Endothelial cell of umbilical vein (primary cell): ENCODE measurements at regions not wholly inside any gene's neighbourhood (a gene's known extent, or its start where the extent isn't known, plus 50 kb on each side); places are given as distances from the start of the nearest gene placed in this dataset.

Experiments used
- BruUV-seq: library from RNA; stranded (reverse); fragments of 400-500 nt; replicated peaks from 2 replicates; lab custom pipeline; 2021; lab: Mats Ljungman, UMichigan
- CTCF ChIA-PET: fragments of 300-600, 350-600 bp; sonication (Branson Sonifier 250); formaldehyde crosslinking; loops from one replicate; lab custom pipeline; 2021; ENCODE audit warnings: antibody characterized with exemption, inconsistent platforms; lab: Charles Lee
- POLR2A ChIA-PET: fragments of 300-600, 350-600 bp; sonication (Branson Sonifier 250); formaldehyde crosslinking; loops from one replicate; lab custom pipeline; 2021; ENCODE audit warnings: antibody characterized with exemption, inconsistent platforms; lab: Charles Lee
- DNase-seq: peaks from one replicate; pipeline ENCODE4 v3.0.0-alpha.2; 2011; ENCODE audit warnings: low read depth, low spot score
- FAIRE-seq: peaks from 2 replicates; lab custom pipeline; 2011; peaks lifted over from hg19 to GRCh38; lab: Jason Lieb, UNC
- H2AFZ ChIP-seq: 2 replicates; pipeline ENCODE4 v1.6.0; 2012; ENCODE audit warnings: low read depth, low read length, control low read depth, inconsistent platforms
- H3K27ac ChIP-seq: 2 replicates; pipeline ENCODE4 v1.5.1; 2011; ENCODE audit warnings: low read depth, mild to moderate bottlenecking, control low read depth, low read length, moderate library complexity; ENCODE audit not compliant: insufficient read depth
- H3K27me3 ChIP-seq, 2 experiments: 2 replicates each; pipeline versions ENCODE4 v1.6.0 to v1.6.1; 2011; ENCODE audit warnings: low read length in 2 of 2, mixed read lengths in 1 of 2; ENCODE audit not compliant: control insufficient read depth in 2 of 2, insufficient read depth in 2 of 2
- H3K36me3 ChIP-seq, 2 experiments: 2 replicates in 1 of 2; 3 replicates in 1 of 2; pipeline ENCODE4 v1.5.1; 2011; ENCODE audit warnings: low read length in 2 of 2, mild to moderate bottlenecking in 1 of 2, moderate library complexity in 1 of 2; ENCODE audit not compliant: control insufficient read depth in 2 of 2, insufficient read depth in 2 of 2; ENCODE audit errors: extremely low read depth in 1 of 2
- H3K4me1 ChIP-seq: 3 replicates; pipeline ENCODE4 v1.5.1; 2011; ENCODE audit warnings: mild to moderate bottlenecking, low read length; ENCODE audit not compliant: control insufficient read depth, insufficient read depth; ENCODE audit errors: extremely low read depth
- H3K4me2 ChIP-seq: 2 replicates; pipeline ENCODE4 v1.6.1; 2011; ENCODE audit warnings: low read length, control low read depth, mixed read lengths; ENCODE audit not compliant: insufficient read depth
- H3K4me3 ChIP-seq, 3 experiments: fragments of 200-600 bp in 1 of 3; sonication (generic), shearing (Covaris generic) in 1 of 3; replicated peaks in 1 of 3; 2 replicates each; pipeline ENCODE4 v1.5.1; 2011 to 2016; ENCODE audit warnings: control low read depth in 3 of 3, low read length in 3 of 3, mild to moderate bottlenecking in 2 of 3, inconsistent platforms in 1 of 3, low read depth in 1 of 3, moderate library complexity in 1 of 3; ENCODE audit not compliant: insufficient read depth in 1 of 3
- H3K79me2 ChIP-seq: 2 replicates; pipeline ENCODE4 v1.6.0; 2012; ENCODE audit warnings: low read length, inconsistent platforms; ENCODE audit not compliant: control insufficient read depth, insufficient read depth
- H3K9ac ChIP-seq: replicated peaks from 2 replicates; pipeline ENCODE3; 2011; ENCODE audit warnings: low read length, control low read depth; ENCODE audit not compliant: insufficient read depth; ENCODE audit errors: extremely low read depth
- H3K9me1 ChIP-seq: replicated peaks from 3 replicates; pipeline ENCODE4 v1.6.0; 2011; ENCODE audit warnings: mild to moderate bottlenecking, low read length; ENCODE audit not compliant: control insufficient read depth, insufficient read depth; ENCODE audit errors: extremely low read depth
- H3K9me3 ChIP-seq: replicated peaks from 2 replicates; pipeline ENCODE4 v1.5.1; 2012; ENCODE audit warnings: low read length, inconsistent platforms; ENCODE audit not compliant: control insufficient read depth, insufficient read depth
- H4K20me1 ChIP-seq: replicated peaks from 2 replicates; pipeline ENCODE3; 2011; ENCODE audit warnings: mild to moderate bottlenecking, low read length; ENCODE audit not compliant: control insufficient read depth, insufficient read depth; ENCODE audit errors: extremely low read depth
- CTCF ChIP-seq, 2 donors: IDR thresholded peaks; 1 replicate in 1 of 2; 2 replicates in 1 of 2; pipeline ENCODE4 v1.5.1; 2011; ENCODE audit warnings: low read length in 2 of 2, mild to moderate bottlenecking in 2 of 2, moderate library complexity in 2 of 2, control low read depth in 1 of 2, inconsistent platforms in 1 of 2, low read depth in 1 of 2; ENCODE audit not compliant: insufficient read depth in 1 of 2; ENCODE audit errors: extremely low read depth in 1 of 2
- EZH2 ChIP-seq: IDR thresholded peaks from 2 replicates; pipeline ENCODE4 v1.6.1; 2012; ENCODE audit warnings: borderline replicate concordance, low read depth, mild to moderate bottlenecking, moderate library complexity, low read length, inconsistent platforms; ENCODE audit not compliant: severe bottlenecking
- FOS ChIP-seq: IDR thresholded peaks from 2 replicates; pipeline ENCODE4 v1.6.1; 2011; ENCODE audit warnings: mild to moderate bottlenecking, low read length, moderate library complexity, borderline replicate concordance; ENCODE audit not compliant: insufficient read depth
- GATA2 ChIP-seq: IDR thresholded peaks from 2 replicates; pipeline ENCODE4 v1.7.0; 2011; ENCODE audit warnings: low read depth, mild to moderate bottlenecking, moderate library complexity, mixed read lengths, low read length; ENCODE audit not compliant: insufficient read length, insufficient read depth
- JUN ChIP-seq: IDR thresholded peaks from 2 replicates; pipeline ENCODE4 v1.6.1; 2011; ENCODE audit warnings: borderline replicate concordance, low read depth; ENCODE audit not compliant: insufficient read length, insufficient read depth
- MAX ChIP-seq: IDR thresholded peaks from 2 replicates; pipeline ENCODE4 v1.6.1; 2011; ENCODE audit not compliant: insufficient read depth, insufficient read length
- MYC ChIP-seq: IDR thresholded peaks from one replicate; pipeline ENCODE4 v1.6.1; 2011; ENCODE audit warnings: mild to moderate bottlenecking, low read depth, low read length
- POLR2A ChIP-seq: IDR thresholded peaks from 2 replicates; pipeline ENCODE4 v1.6.1; 2012; ENCODE audit warnings: low read depth, mild to moderate bottlenecking, control low read depth, low read length
- POLR2AphosphoS5 ChIP-seq: IDR thresholded peaks from 2 replicates; pipeline ENCODE4 v1.6.1; 2012; ENCODE audit warnings: low read depth, mild to moderate bottlenecking, control low read depth, low read length, moderate library complexity; ENCODE audit not compliant: insufficient read depth
- dilution Hi-C: fragments of 300-500 bp; cut with MboI; formaldehyde crosslinking; loops from one replicate; pipeline ENCODE4 v1.15.0; 2019; ENCODE audit warnings: low sequenced_read_pairs; ENCODE audit not compliant: extremely low pct_ligation_motif_present
- intact Hi-C: fragments of 100-400 bp; cut with micrococcal nuclease; formaldehyde crosslinking; loops from one replicate; pipeline ENCODE4 v1.10.0; 2022

GRCh38 chr5:141785711-141786110, 92.5 kb downstream of the PCDH1 start:
- Histone ChIP-seq H3K79me2 (no peaks in the 10 kb centered on the region), H3K9ac (no peak overlapping the region), H3K4me2 (no peak overlapping the region), H2AFZ (no peak overlapping the region), H3K27me3 (peaks cover 6 to 10% of the 10 kb centered on the region in 2 experiments), H3K4me3 (no peak overlapping the region), H4K20me1 (no peaks in the 10 kb centered on the region), H3K27ac (no peak overlapping the region), H3K9me3 (no peaks in the 10 kb centered on the region), H3K4me1 (no peaks in the 10 kb centered on the region), H3K9me1 (no peaks in the 10 kb centered on the region), H3K36me3 (no peaks in the 10 kb centered on the region)
- dilution Hi-C loops (no loop called here), intact Hi-C loops (no loop called here)
- CTCF ChIA-PET = interaction anchor here (0.8 to 3.0 kb wide), 6 partner anchors 26 to 175 kb away, joined by 3 to 10 read pairs (median 4); no protein-coding TSS in a partner anchor
- no TSS peak for BruUV-seq
- POLR2A ChIA-PET = no interaction called here
- DNase-seq (no peak), FAIRE-seq (no peak)
- TF ChIP-seq GATA2 (no peak), POLR2A (no peak), POLR2AphosphoS5 (no peak), EZH2 (no peak), MAX (no peak), JUN (no peak), CTCF (IDR thresholded peaks at IDR 0.05; ENCODE audit: extremely low read depth in 1 of 2, insufficient read depth in 1 of 2, low read depth in 1 of 2, low read length in 2 of 2) (no peak), MYC (no peak), FOS (no peak)
